ENCODE measurements at regions not wholly inside any gene's neighbourhood (a gene's known extent, or its start where the extent isn't known, plus 50 kb on each side); places are given as distances from the start of the nearest gene placed in this dataset.

GRCh38 chr5:87803352-87803751, 390.6 kb upstream of the CCNH start:
- TF ChIP-seq POLR2A (IDR thresholded peaks at IDR 0.05; ENCODE audit: low read length) (no peak), GATA1 (IDR thresholded peaks at IDR 0.05; ENCODE audit: low read depth, low read length) (no peak)

Data from erythroblast (primary cell).